ENCODE measurements at regions not wholly inside any gene's neighbourhood (a gene's known extent, or its start where the extent isn't known, plus 50 kb on each side); places are given as distances from the start of the nearest gene placed in this dataset.

DNA sequence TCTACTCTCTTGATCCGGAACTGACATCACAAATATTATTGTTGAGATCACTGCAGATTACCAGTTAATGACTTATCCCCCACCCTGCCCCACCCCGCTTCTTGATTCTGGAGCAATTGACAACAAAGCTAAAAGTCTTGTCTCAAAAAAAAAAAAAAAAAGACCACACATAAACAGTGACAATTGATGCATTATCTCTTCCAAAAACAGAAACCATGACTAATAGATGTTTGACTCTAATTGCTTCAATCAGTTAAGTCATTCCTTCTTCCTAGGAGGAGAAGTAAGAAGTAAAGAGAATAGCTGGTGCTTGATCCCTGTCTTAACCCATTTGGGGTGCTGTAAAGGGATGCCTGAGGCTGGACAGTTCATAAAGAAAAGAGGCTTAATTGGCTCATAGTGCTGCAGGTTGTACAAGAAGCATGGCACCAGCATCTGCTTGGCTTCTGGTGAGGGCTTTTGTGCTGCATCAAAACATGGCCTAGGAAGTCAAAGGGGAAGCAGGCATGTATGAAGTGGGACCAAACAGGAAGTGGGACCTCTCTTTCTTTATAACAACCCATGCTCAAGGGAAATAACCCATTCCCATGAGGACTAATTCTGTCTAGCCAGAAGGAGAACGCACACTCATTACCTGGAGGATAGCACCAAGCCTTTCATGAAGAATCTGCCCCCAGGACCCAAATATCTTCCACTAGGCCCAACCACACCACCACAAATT, 158.7 kb downstream of the TMEM167A start:
- DNase-seq (ENCODE audit: low spot score) (no peak), ATAC-seq (no peak), FAIRE-seq (no peak)
- H3K27me3 ChIP-seq (ENCODE audit: control insufficient read depth in 1 of 2, insufficient read depth in 2 of 2, low read length in 2 of 2) = no peaks in the 10 kb centered on the region; a peak in 1 of 5 replicates
- H2AFZ ChIP-seq (ENCODE audit: low read length) = no peak overlapping the region
- H4K20me1 ChIP-seq (ENCODE audit: insufficient read depth, low read length) = no peaks in the 10 kb centered on the region
- no peaks in the 10 kb centered on the region for H3K79me2 ChIP-seq (ENCODE audit: insufficient read depth, low read length)
- TF ChIP-seq SIX4 (CRISPR knock-in tag; IDR thresholded peaks at IDR 0.05) (no peak), SNAPC2 (CRISPR knock-in tag; IDR thresholded peaks at IDR 0.05) (no peak), U2AF1 (optimal IDR thresholded peaks at IDR 0.05; ENCODE audit: low read depth, low read length) (no peak), DBP (CRISPR knock-in tag; IDR thresholded peaks at IDR 0.05; ENCODE audit: not compliant biosample characterization) (no peak), HHEX (CRISPR knock-in tag; IDR thresholded peaks at IDR 0.05) (no peak), HNRNPK (IDR thresholded peaks at IDR 0.05; ENCODE audit: low read depth, low read length, poor library complexity, severe bottlenecking) (no peak), ZMAT5 (CRISPR knock-in tag; IDR thresholded peaks at IDR 0.05; ENCODE audit: borderline replicate concordance, low read depth) (no peak), ZNF329 (CRISPR knock-in tag; IDR thresholded peaks at IDR 0.05; ENCODE audit: low read depth) (no peak), KMT2A (CRISPR knock-in tag; IDR thresholded peaks at IDR 0.05) (no peak), HOXA3 (CRISPR knock-in tag; IDR thresholded peaks at IDR 0.05) (no peak), NFYB (CRISPR knock-in tag; IDR thresholded peaks at IDR 0.05) (no peak), ISX (CRISPR knock-in tag; conservative IDR thresholded peaks at IDR 0.05) (no peak), SOX5 (CRISPR knock-in tag; IDR thresholded peaks at IDR 0.05; ENCODE audit: borderline replicate concordance) (no peak), SMAD3 (CRISPR knock-in tag; IDR thresholded peaks at IDR 0.05) (no peak)
- no peak overlapping the region for H3K4me2 ChIP-seq (ENCODE audit: low read depth, low read length)
- ChIA-PET POLR2A (no interaction called here), CTCF (ENCODE audit: low intra/inter-chr PET ratio, low total read pairs) (no interaction called here)
- intact Hi-C loops (cut with micrococcal nuclease; ENCODE audit: unreplicated experiment) = no loop called here
- H3K4me1 ChIP-seq (ENCODE audit: insufficient read depth, low read length) = peaks cover 8% of the 10 kb centered on the region
- H3K9me3 ChIP-seq (ENCODE audit: low read length) = no peaks in the 10 kb centered on the region
- no TSS peak for BruUV-seq (replicated peaks)
- 7% methylated on average over 3 of the region's 3 CpGs for WGBS (ENCODE audit: low lambda C conversion rate)
- no peaks in the 10 kb centered on the region for H3K36me3 ChIP-seq (replicated peaks in 1 of 2; ENCODE audit: control insufficient read depth in 1 of 2, insufficient read depth in 2 of 2, low read length in 2 of 2)
- in situ Hi-C loops (cut with HindIII; ENCODE audit: extremely low pct_ligation_motif_present, low pct_unique_long_range_greater_than_20kb) = no loop called here
- no peak overlapping the region for H3K4me3 ChIP-seq (replicated peaks in 1 of 3; ENCODE audit: insufficient read depth in 1 of 3, low read depth in 2 of 3, low read length in 3 of 3)
- no peak overlapping the region for H3K9ac ChIP-seq (ENCODE audit: insufficient read depth, low read depth, low read length)
- H3K27ac ChIP-seq (ENCODE audit: extremely low read length, insufficient read depth, low read length) = no peak overlapping the region

Data from HepG2 (cell line).